ENCODE measurements at regions not wholly inside any gene's neighbourhood (a gene's known extent, or its start where the extent isn't known, plus 50 kb on each side); places are given as distances from the start of the nearest gene placed in this dataset.
A peak's percentile ranks its signal among the peaks of the same experiment; 100 is the strongest.
"Not testable (repeated sequence)": the region's sequence is repeated elsewhere in the genome, so short reads cannot be mapped to it uniquely, and the experiment has no call there.

- ATAC-seq; H3K4me1 Mint-ChIP-seq; H3K9me3 Mint-ChIP-seq; DNase-seq (ENCODE audit: low spot score in 2 of 2); H3K27ac Mint-ChIP-seq; H3K4me3 Mint-ChIP-seq: not testable (repeated sequence)
- peaks cover 63% of the 10 kb centered on the region for H3K36me3 Mint-ChIP-seq
These were observed 112.7 kb upstream of the NUTM2F start for GRCh38 chr9:94441146-94441545.

- Mint-ChIP-seq H3K4me3 (no peak overlapping the region), H3K27ac (no peak overlapping the region), H3K4me1 (peaks cover 5% of the 10 kb centered on the region), H3K9me3 (no peaks in the 10 kb centered on the region), H3K36me3 (peaks cover 69% of the 10 kb centered on the region)
- DNase-seq (ENCODE audit: low spot score in 2 of 2), result no peak
- no peak for ATAC-seq
These were observed 113.1 kb upstream of the PCAT7 start for GRCh38 chr9:94441796-94442195.

- no peaks in the 10 kb centered on the region for H3K9me3 Mint-ChIP-seq
- peaks cover 79% of the 10 kb centered on the region for H3K36me3 Mint-ChIP-seq
- no peak overlapping the region for H3K4me3 Mint-ChIP-seq
- ATAC-seq, result no peak
- peaks cover 5% of the 10 kb centered on the region for H3K4me1 Mint-ChIP-seq
- H3K27ac Mint-ChIP-seq, result peak overlapping the region; percentile 48
- DNase-seq (ENCODE audit: low spot score in 2 of 2), result no peak
These were observed 111.7 kb upstream of the PCAT7 start for GRCh38 chr9:94443032-94443722.

- Mint-ChIP-seq H3K36me3 (peaks cover 76% of the 10 kb centered on the region), H3K4me3 (no peak overlapping the region), H3K27ac (no peak overlapping the region), H3K9me3 (no peaks in the 10 kb centered on the region), H3K4me1 (peaks cover 5% of the 10 kb centered on the region)
- DNase-seq (ENCODE audit: low spot score in 2 of 2) (no peak), ATAC-seq (no peak)
These were observed 109.0 kb upstream of the PCAT7 start for GRCh38 chr9:94445863-94446262.

- Mint-ChIP-seq H3K36me3 (peaks cover 74% of the 10 kb centered on the region), H3K4me3 (no peak overlapping the region), H3K27ac (no peak overlapping the region), H3K4me1 (no peaks in the 10 kb centered on the region), H3K9me3 (no peaks in the 10 kb centered on the region)
- ATAC-seq, result no peak
- no peak for DNase-seq (ENCODE audit: low spot score in 2 of 2)
These were observed 105.4 kb upstream of the PCAT7 start for GRCh38 chr9:94449486-94449885.

GRCh38 chr9:94464790-94465189 is 90.1 kb upstream of the PCAT7 start:
- DNase-seq (ENCODE audit: low spot score in 2 of 2), result no peak
- H3K27ac Mint-ChIP-seq, result no peak overlapping the region
- H3K4me3 Mint-ChIP-seq, result no peak overlapping the region
- ATAC-seq, result no peak
- H3K9me3 Mint-ChIP-seq, result peaks cover 26% of the 10 kb centered on the region
- peaks cover 22% of the 10 kb centered on the region for H3K36me3 Mint-ChIP-seq
- no peaks in the 10 kb centered on the region for H3K4me1 Mint-ChIP-seq

- not testable (repeated sequence) for ATAC-seq
These were observed 82.8 kb upstream of the PCAT7 start for GRCh38 chr9:94472063-94472462.

GRCh38 chr9:94472806-94473360 is 82.0 kb upstream of the PCAT7 start:
- H3K36me3 Mint-ChIP-seq, result no peaks in the 10 kb centered on the region
- H3K4me1 Mint-ChIP-seq, result no peaks in the 10 kb centered on the region
- H3K9me3 Mint-ChIP-seq, result peaks cover 8% of the 10 kb centered on the region
- DNase-seq (ENCODE audit: low spot score in 2 of 2) (no peak), ATAC-seq (no peak)
- H3K4me3 Mint-ChIP-seq, result no peak overlapping the region
- no peak overlapping the region for H3K27ac Mint-ChIP-seq

More at GRCh38 chr9:94472063-94472462, 82.8 kb upstream of the PCAT7 start:
- H3K4me3 Mint-ChIP-seq; DNase-seq (ENCODE audit: low spot score in 2 of 2); H3K27ac Mint-ChIP-seq; H3K36me3 Mint-ChIP-seq; H3K4me1 Mint-ChIP-seq: not testable (repeated sequence)
- peaks cover 11% of the 10 kb centered on the region for H3K9me3 Mint-ChIP-seq

GRCh38 chr9:94478755-94479730 is 75.8 kb upstream of the PCAT7 start:
- no peak overlapping the region for H3K4me3 Mint-ChIP-seq
- no peaks in the 10 kb centered on the region for H3K4me1 Mint-ChIP-seq
- DNase-seq (ENCODE audit: low spot score in 2 of 2), result no peak
- ATAC-seq, result peak; percentile 11
- no peaks in the 10 kb centered on the region for H3K9me3 Mint-ChIP-seq
- no peak overlapping the region for H3K27ac Mint-ChIP-seq
- H3K36me3 Mint-ChIP-seq, result no peaks in the 10 kb centered on the region

- no peak for DNase-seq (ENCODE audit: low spot score in 2 of 2)
- Mint-ChIP-seq H3K27ac (no peak overlapping the region), H3K4me1 (no peaks in the 10 kb centered on the region), H3K4me3 (no peak overlapping the region), H3K9me3 (no peaks in the 10 kb centered on the region), H3K36me3 (no peaks in the 10 kb centered on the region)
- ATAC-seq, result no peak
These were observed 75.1 kb upstream of the PCAT7 start for GRCh38 chr9:94479757-94480156.

GRCh38 chr9:94480205-94480604 is 74.7 kb upstream of the PCAT7 start:
- Mint-ChIP-seq H3K4me3 (no peak overlapping the region), H3K36me3 (no peaks in the 10 kb centered on the region), H3K9me3 (no peaks in the 10 kb centered on the region), H3K4me1 (no peaks in the 10 kb centered on the region), H3K27ac (no peak overlapping the region)
- ATAC-seq (peak; percentile 32), DNase-seq (ENCODE audit: low spot score in 2 of 2) (no peak)

GRCh38 chr9:94482110-94482509 is 72.8 kb upstream of the PCAT7 start:
- ATAC-seq (no peak), DNase-seq (ENCODE audit: low spot score in 2 of 2) (no peak)
- Mint-ChIP-seq H3K4me3 (no peak overlapping the region), H3K9me3 (no peaks in the 10 kb centered on the region), H3K36me3 (no peaks in the 10 kb centered on the region), H3K4me1 (no peaks in the 10 kb centered on the region), H3K27ac (no peak overlapping the region)

GRCh38 chr9:94490465-94490864 is 64.4 kb upstream of the PCAT7 start:
- Mint-ChIP-seq H3K27ac (no peak overlapping the region), H3K4me3 (no peak overlapping the region), H3K9me3 (no peaks in the 10 kb centered on the region), H3K4me1 (no peaks in the 10 kb centered on the region), H3K36me3 (no peaks in the 10 kb centered on the region)
- no peak for ATAC-seq
- DNase-seq (ENCODE audit: low spot score in 2 of 2), result no peak

- not testable (repeated sequence) for H3K27ac Mint-ChIP-seq; ATAC-seq; H3K9me3 Mint-ChIP-seq; H3K4me1 Mint-ChIP-seq; DNase-seq (ENCODE audit: low spot score in 2 of 2); H3K36me3 Mint-ChIP-seq; H3K4me3 Mint-ChIP-seq
These were observed 62.8 kb upstream of the PCAT7 start for GRCh38 chr9:94492125-94492524.

- no peaks in the 10 kb centered on the region for H3K9me3 Mint-ChIP-seq
- no peak for DNase-seq (ENCODE audit: low spot score in 2 of 2)
- H3K4me1 Mint-ChIP-seq, result no peaks in the 10 kb centered on the region
- no peak for ATAC-seq
- no peak overlapping the region for H3K27ac Mint-ChIP-seq
- no peaks in the 10 kb centered on the region for H3K36me3 Mint-ChIP-seq
- H3K4me3 Mint-ChIP-seq, result no peak overlapping the region
These were observed 56.0 kb upstream of the PCAT7 start for GRCh38 chr9:94498801-94499453.

Measured in stimulated activated effector memory CD8-positive, alpha-beta T cell treated with anti-CD3 and anti-CD28 coated beads, Interleukin-12 subunit alpha, Interleukin-12 subunit beta, amount 100 ng/mL, for 72 hours (primary cell).